HCT116 (cell line): ENCODE measurements at regions not wholly inside any gene's neighbourhood (a gene's known extent, or its start where the extent isn't known, plus 50 kb on each side); places are given as distances from the start of the nearest gene placed in this dataset.

Source experiments
- ATAC-seq: fragments of 200-7000 bp; cut with Tn5 transposase; 2 replicates; pipeline ENCODE4 v1.9.1; 2020; ENCODE audit warnings: mild to moderate bottlenecking, moderate library complexity
- BruUV-seq: library from RNA; stranded (reverse); fragments of 400-500 nt; replicated peaks from 2 replicates; lab custom pipeline; 2021; lab: Mats Ljungman, UMichigan
- CTCF ChIA-PET: fragments of 300-600 bp; sonication (Branson Sonifier 250); formaldehyde crosslinking; loops from one replicate; lab custom pipeline; 2021; ENCODE audit warnings: antibody characterized with exemption; lab: Charles Lee
- POLR2A ChIA-PET: fragments of 300-600, 350-600 bp; sonication (Branson Sonifier 250); formaldehyde crosslinking; loops from one replicate; lab custom pipeline; 2021; ENCODE audit warnings: antibody characterized with exemption; lab: Charles Lee
- RAD21 ChIA-PET, 2 experiments: fragments of 300-600 bp; sonication (Branson Sonifier 250); formaldehyde crosslinking; loops; one replicate each; lab custom pipeline; 2023; ENCODE audit warnings: low total read pairs in 2 of 2; ENCODE audit not compliant: uncharacterized antibody in 2 of 2, unreplicated experiment in 2 of 2, low non-redundant PET in 1 of 2; lab: Charles Lee
- DNase-seq: peaks from one replicate; pipeline ENCODE4 v3.0.0-alpha.2; 2010; ENCODE audit warnings: low read depth, low spot score
- H2AFZ ChIP-seq: fragments of 200-600 bp; shearing (Covaris generic), sonication (generic); 2 replicates; pipeline ENCODE4 v1.6.1; 2017; ENCODE audit warnings: low read depth, mixed run types, mixed read lengths, antibody characterized with exemption, low read length; ENCODE audit not compliant: poor library complexity, severe bottlenecking
- H3K27ac ChIP-seq: 2 replicates; pipeline ENCODE4 v1.5.1; 2012; ENCODE audit warnings: low read depth, low read length
- H3K27me3 ChIP-seq: fragments of 200-600 bp; sonication (generic); 2 replicates; pipeline ENCODE4 v1.6.1; 2016; ENCODE audit warnings: mixed run types, low read length, mixed read lengths; ENCODE audit not compliant: insufficient read depth
- H3K36me3 ChIP-seq, 2 experiments: fragments of 200-500 bp in 1 of 2; fragments of 200-600 bp in 1 of 2; sonication (Bioruptor generic) in 1 of 2; sonication (generic) in 1 of 2; 2 replicates each; pipeline versions ENCODE4 v1.5.1 to v1.6.1; 2014 to 2016; ENCODE audit warnings: low read length in 2 of 2, inconsistent platforms in 1 of 2, mixed read lengths in 1 of 2, mixed run types in 1 of 2; ENCODE audit not compliant: insufficient read depth in 2 of 2, control insufficient read depth in 1 of 2
- H3K4me1 ChIP-seq, 2 experiments: fragments of 200-600 bp in 1 of 2; sonication (generic) in 1 of 2; 2 replicates each; pipeline versions ENCODE4 v1.5.1 to v1.6.1; 2012 to 2017; ENCODE audit warnings: low read length in 2 of 2, inconsistent platforms in 1 of 2, mild to moderate bottlenecking in 1 of 2, mixed read lengths in 1 of 2, mixed run types in 1 of 2, moderate library complexity in 1 of 2; ENCODE audit not compliant: insufficient read depth in 2 of 2, control insufficient read depth in 1 of 2
- H3K4me2 ChIP-seq: fragments of 200-600 bp; sonication (generic); 2 replicates; pipeline ENCODE4 v1.6.1; 2017; ENCODE audit warnings: mixed run types, low read length, mixed read lengths
- H3K4me3 ChIP-seq, 2 experiments: fragments of 200-600 bp in 1 of 2; sonication (generic) in 1 of 2; replicated peaks in 1 of 2; 2 replicates each; pipeline ENCODE4 v1.5.1; 2011 to 2016; ENCODE audit warnings: low read length in 2 of 2, control low read depth in 1 of 2, low read depth in 1 of 2, mild to moderate bottlenecking in 1 of 2, mixed read lengths in 1 of 2, mixed run types in 1 of 2
- H3K79me2 ChIP-seq: fragments of 200-600 bp; sonication (generic); 2 replicates; pipeline ENCODE4 v1.6.1; 2017; ENCODE audit warnings: mild to moderate bottlenecking, mixed run types, low read length, moderate library complexity, mixed read lengths; ENCODE audit not compliant: insufficient read depth
- H3K9ac ChIP-seq: fragments of 200-600 bp; sonication (generic); 2 replicates; pipeline ENCODE4 v1.6.1; 2016; ENCODE audit warnings: low read length, mixed read lengths
- H3K9me2 ChIP-seq: fragments of 200-600 bp; sonication (generic), shearing (Covaris generic); 2 replicates; pipeline ENCODE4 v1.6.1; 2017; ENCODE audit warnings: mixed run types, mild to moderate bottlenecking, moderate library complexity; ENCODE audit not compliant: insufficient read depth
- H3K9me3 ChIP-seq, 2 experiments: fragments of 200-500 bp in 1 of 2; fragments of 200-600 bp in 1 of 2; sonication (Bioruptor generic) in 1 of 2; sonication (generic) in 1 of 2; 2 replicates each; pipeline ENCODE4 v1.6.1; 2014 to 2017; ENCODE audit warnings: low read length in 2 of 2, mixed read lengths in 2 of 2, inconsistent platforms in 1 of 2, low read depth in 1 of 2, mild to moderate bottlenecking in 1 of 2, mixed run types in 1 of 2, moderate library complexity in 1 of 2; ENCODE audit not compliant: control insufficient read depth in 1 of 2, insufficient read depth in 1 of 2
- H4K20me1 ChIP-seq: fragments of 200-600 bp; sonication (generic), shearing (Covaris generic); 2 replicates; pipeline ENCODE4 v1.6.1; 2017; ENCODE audit warnings: mixed run types, mild to moderate bottlenecking, moderate library complexity; ENCODE audit not compliant: insufficient read depth
- CBX3 ChIP-seq: IDR thresholded peaks from 2 replicates; pipeline ENCODE4 v1.6.1; 2012; ENCODE audit warnings: low read depth
- CEBPB ChIP-seq: IDR thresholded peaks from 2 replicates; pipeline ENCODE4 v1.6.1; 2012; ENCODE audit warnings: low read depth
- EGR1 ChIP-seq: IDR thresholded peaks from 2 replicates; pipeline ENCODE4 v1.6.1; 2012; ENCODE audit warnings: low read depth
- ELF1 ChIP-seq: IDR thresholded peaks from 2 replicates; pipeline ENCODE4 v1.6.1; 2012; ENCODE audit warnings: low read depth, borderline replicate concordance
- EZH2 ChIP-seq: fragments of 200-600 bp; sonication (generic); IDR thresholded peaks from 2 replicates; pipeline ENCODE4 v1.6.1; 2017; ENCODE audit warnings: antibody characterized with exemption, mixed run types
- EZH2phosphoT487 ChIP-seq: fragments of 200-600 bp; IDR thresholded peaks from 2 replicates; pipeline ENCODE4 v1.6.1; 2018; ENCODE audit warnings: antibody characterized with exemption, borderline replicate concordance
- FOSL1 ChIP-seq: IDR thresholded peaks from 2 replicates; pipeline ENCODE4 v1.6.1; 2012; ENCODE audit warnings: low read depth
- JUND ChIP-seq: IDR thresholded peaks from 2 replicates; pipeline ENCODE4 v1.6.1; 2012
- POLR2AphosphoS5 ChIP-seq: IDR thresholded peaks from 2 replicates; pipeline ENCODE4 v1.6.1; 2011; ENCODE audit warnings: mild to moderate bottlenecking, low read depth, low read length, moderate library complexity
- SIN3A ChIP-seq: IDR thresholded peaks from 2 replicates; pipeline ENCODE4 v1.6.1; 2012; ENCODE audit warnings: low read depth
- SP1 ChIP-seq: IDR thresholded peaks from 2 replicates; pipeline ENCODE4 v1.6.1; 2012; ENCODE audit warnings: low read depth
- SRF ChIP-seq: IDR thresholded peaks from 2 replicates; pipeline ENCODE4 v1.6.1; 2012; ENCODE audit warnings: low read depth
- YY1 ChIP-seq: IDR thresholded peaks from 2 replicates; pipeline ENCODE4 v1.6.1; 2011; ENCODE audit warnings: low read length, low read depth, moderate library complexity, mild to moderate bottlenecking; ENCODE audit not compliant: insufficient replicate concordance; ENCODE audit errors: extremely low read depth
- ZFX ChIP-seq: fragments of 450-650 bp; IDR thresholded peaks from 2 replicates; pipeline ENCODE4 v1.6.1; 2017
- ZNF274 ChIP-seq: fragments of 200-500 bp; sonication (Bioruptor generic); IDR thresholded peaks from 2 replicates; pipeline ENCODE4 v1.6.1; 2014; ENCODE audit warnings: mild to moderate bottlenecking, low read depth, low read length, inconsistent platforms
- intact Hi-C: fragments of 100-400 bp; cut with micrococcal nuclease; formaldehyde crosslinking; loops from 2 replicates; pipeline ENCODE4 v1.10.0; 2022
- TF ChIP-seq, protein P1 (sequence below): IDR thresholded peaks from 2 replicates; pipeline ENCODE4 v1.6.1; 2011; ENCODE audit warnings: mild to moderate bottlenecking, low read length, moderate library complexity; ENCODE audit not compliant: insufficient replicate concordance; ENCODE audit errors: extremely low read depth
- TF ChIP-seq, protein P2 (sequence below), 3 experiments: fragments of 200-600 bp in 1 of 3; sonication (generic) in 1 of 3; IDR thresholded peaks in 2 of 3; conservative IDR thresholded peaks in 1 of 3; 2 replicates each; pipeline ENCODE4 v1.5.1; 2012 to 2017; ENCODE audit warnings: low read depth in 2 of 3, low read length in 2 of 3, antibody characterized with exemption in 1 of 3, borderline replicate concordance in 1 of 3, control low read depth in 1 of 3, mild to moderate bottlenecking in 1 of 3, mixed read lengths in 1 of 3, mixed run types in 1 of 3, moderate library complexity in 1 of 3; ENCODE audit not compliant: insufficient read depth in 1 of 3

DNA sequence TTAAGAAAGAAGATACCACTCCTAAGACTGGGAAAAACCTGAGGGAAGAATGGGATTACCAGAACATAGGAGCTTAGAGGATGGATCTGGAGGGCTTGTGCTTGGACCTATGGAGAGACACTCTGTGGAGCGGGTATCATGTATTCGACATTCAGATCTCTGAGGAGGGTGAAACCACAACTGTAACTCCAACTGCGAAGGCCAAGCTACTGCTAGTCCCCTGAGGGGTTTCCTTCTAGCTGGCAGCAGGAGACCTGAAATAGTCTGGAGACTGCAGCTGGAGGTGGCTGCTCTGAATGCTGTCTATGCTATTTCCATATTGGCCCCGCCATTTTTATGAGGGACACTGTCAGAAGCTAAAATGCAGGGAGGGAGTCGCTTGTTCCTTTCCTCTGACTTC, 462.3 kb downstream of the PTPRC start:
- H3K4me2 ChIP-seq: no peak overlapping the region
- intact Hi-C loops: no loop called here
- no peaks in the 10 kb centered on the region for H3K36me3 ChIP-seq
- TF ChIP-seq YY1 (no peak), POLR2AphosphoS5 (no peak), CBX3 (no peak), EZH2phosphoT487 (no peak), JUND (no peak), SIN3A (no peak), ZNF274 (no peak)
- TF ChIP-seq, protein P1, sequence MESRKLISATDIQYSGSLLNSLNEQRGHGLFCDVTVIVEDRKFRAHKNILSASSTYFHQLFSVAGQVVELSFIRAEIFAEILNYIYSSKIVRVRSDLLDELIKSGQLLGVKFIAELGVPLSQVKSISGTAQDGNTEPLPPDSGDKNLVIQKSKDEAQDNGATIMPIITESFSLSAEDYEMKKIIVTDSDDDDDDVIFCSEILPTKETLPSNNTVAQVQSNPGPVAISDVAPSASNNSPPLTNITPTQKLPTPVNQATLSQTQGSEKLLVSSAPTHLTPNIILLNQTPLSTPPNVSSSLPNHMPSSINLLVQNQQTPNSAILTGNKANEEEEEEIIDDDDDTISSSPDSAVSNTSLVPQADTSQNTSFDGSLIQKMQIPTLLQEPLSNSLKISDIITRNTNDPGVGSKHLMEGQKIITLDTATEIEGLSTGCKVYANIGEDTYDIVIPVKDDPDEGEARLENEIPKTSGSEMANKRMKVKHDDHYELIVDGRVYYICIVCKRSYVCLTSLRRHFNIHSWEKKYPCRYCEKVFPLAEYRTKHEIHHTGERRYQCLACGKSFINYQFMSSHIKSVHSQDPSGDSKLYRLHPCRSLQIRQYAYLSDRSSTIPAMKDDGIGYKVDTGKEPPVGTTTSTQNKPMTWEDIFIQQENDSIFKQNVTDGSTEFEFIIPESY: no peak
- no peak for ATAC-seq
- no peak for DNase-seq
- CTCF ChIA-PET: no interaction called here
- H3K9me3 ChIP-seq: no peaks in the 10 kb centered on the region
- no peak overlapping the region for H3K9ac ChIP-seq
- H3K4me3 ChIP-seq: no peak overlapping the region
- no peaks in the 10 kb centered on the region for H3K79me2 ChIP-seq
- no peaks in the 10 kb centered on the region for H3K27me3 ChIP-seq
- H3K9me2 ChIP-seq: no peaks in the 10 kb centered on the region
- H2AFZ ChIP-seq: no peak overlapping the region
- POLR2A ChIA-PET: no interaction called here
- no peaks in the 10 kb centered on the region for H3K4me1 ChIP-seq
- H4K20me1 ChIP-seq: no peaks in the 10 kb centered on the region
- RAD21 ChIA-PET: no interaction called here
- H3K27ac ChIP-seq: no peak overlapping the region
- BruUV-seq: no TSS peak

DNA sequence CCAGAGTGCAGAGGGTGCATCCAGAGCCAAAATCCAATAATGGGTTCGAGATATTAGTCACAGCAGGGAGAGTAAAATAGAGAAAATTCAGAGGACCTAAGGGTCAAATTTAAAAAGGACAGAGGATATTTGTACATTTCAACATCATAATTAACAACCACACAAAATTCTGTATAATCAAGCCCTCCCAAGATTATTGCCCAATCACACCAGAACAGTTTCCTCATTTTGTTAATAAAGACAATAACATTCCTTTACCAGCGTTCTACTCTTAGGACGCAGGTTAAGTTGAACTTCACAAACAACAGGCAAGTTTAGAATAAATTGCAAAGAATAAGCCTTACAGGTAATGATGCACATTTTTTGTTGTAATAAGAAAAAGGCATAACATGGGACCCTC, 462.8 kb downstream of the PTPRC start:
- no peak overlapping the region for H2AFZ ChIP-seq
- no peak for TF ChIP-seq POLR2AphosphoS5
- no peak for TF ChIP-seq EGR1
- TF ChIP-seq SP1: no peak
- no peak for TF ChIP-seq FOSL1
- no peak for TF ChIP-seq CEBPB
- TF ChIP-seq SRF: no peak
- TF ChIP-seq ELF1: no peak
- no peak for TF ChIP-seq EZH2
- TF ChIP-seq ZNF274: no peak
- no peak for TF ChIP-seq EZH2phosphoT487
- no peak for TF ChIP-seq JUND
- TF ChIP-seq, protein P2, sequence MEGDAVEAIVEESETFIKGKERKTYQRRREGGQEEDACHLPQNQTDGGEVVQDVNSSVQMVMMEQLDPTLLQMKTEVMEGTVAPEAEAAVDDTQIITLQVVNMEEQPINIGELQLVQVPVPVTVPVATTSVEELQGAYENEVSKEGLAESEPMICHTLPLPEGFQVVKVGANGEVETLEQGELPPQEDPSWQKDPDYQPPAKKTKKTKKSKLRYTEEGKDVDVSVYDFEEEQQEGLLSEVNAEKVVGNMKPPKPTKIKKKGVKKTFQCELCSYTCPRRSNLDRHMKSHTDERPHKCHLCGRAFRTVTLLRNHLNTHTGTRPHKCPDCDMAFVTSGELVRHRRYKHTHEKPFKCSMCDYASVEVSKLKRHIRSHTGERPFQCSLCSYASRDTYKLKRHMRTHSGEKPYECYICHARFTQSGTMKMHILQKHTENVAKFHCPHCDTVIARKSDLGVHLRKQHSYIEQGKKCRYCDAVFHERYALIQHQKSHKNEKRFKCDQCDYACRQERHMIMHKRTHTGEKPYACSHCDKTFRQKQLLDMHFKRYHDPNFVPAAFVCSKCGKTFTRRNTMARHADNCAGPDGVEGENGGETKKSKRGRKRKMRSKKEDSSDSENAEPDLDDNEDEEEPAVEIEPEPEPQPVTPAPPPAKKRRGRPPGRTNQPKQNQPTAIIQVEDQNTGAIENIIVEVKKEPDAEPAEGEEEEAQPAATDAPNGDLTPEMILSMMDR (IDR thresholded peaks at IDR 0.05 in 2 of 3, conservative IDR thresholded peaks at IDR 0.05 in 1 of 3; ENCODE audit: borderline replicate concordance in 1 of 3, insufficient read depth in 1 of 3, low read depth in 2 of 3, low read length in 2 of 3): no peak
- TF ChIP-seq, protein P1: no peak
- no peak for TF ChIP-seq ZFX

More for the DNA sequence above, 462.8 kb downstream of the PTPRC start:
- H3K9me2 ChIP-seq: no peaks in the 10 kb centered on the region
- no peaks in the 10 kb centered on the region for H3K27me3 ChIP-seq
- H3K4me2 ChIP-seq: no peak overlapping the region
- H3K4me3 ChIP-seq: no peak overlapping the region
- no peak for ATAC-seq
- POLR2A ChIA-PET: no interaction called here
- H3K4me1 ChIP-seq: no peaks in the 10 kb centered on the region
- no peak overlapping the region for H3K9ac ChIP-seq
- no peak for DNase-seq
- no peaks in the 10 kb centered on the region for H4K20me1 ChIP-seq
- no peaks in the 10 kb centered on the region for H3K36me3 ChIP-seq
- H3K27ac ChIP-seq: no peak overlapping the region
- no peaks in the 10 kb centered on the region for H3K9me3 ChIP-seq
- CTCF ChIA-PET: no interaction called here
- H3K79me2 ChIP-seq: no peaks in the 10 kb centered on the region
- intact Hi-C loops: no loop called here
- RAD21 ChIA-PET: no interaction called here
- no TSS peak for BruUV-seq
